HG02798 (cell line): ENCODE measurements at regions not wholly inside any gene's neighbourhood (a gene's known extent, or its start where the extent isn't known, plus 50 kb on each side); places are given as distances from the start of the nearest gene placed in this dataset.

Experiments
- ATAC-seq: cut with Tn5 transposase; IDR thresholded peaks from one replicate; pipeline ENCODE4 v1.9.1; 2021; ENCODE audit warnings: mild to moderate bottlenecking; ENCODE audit not compliant: unreplicated experiment, poor library complexity

- ATAC-seq = no peak
These were observed 52.9 kb upstream of the ACKR3 start for GRCh38 chr2:236516708-236517107.

GRCh38 chr2:236517251-236518031 is 52.2 kb upstream of the ACKR3 start:
- ATAC-seq = no peak
